ENCODE measurements at regions not wholly inside any gene's neighbourhood (a gene's known extent, or its start where the extent isn't known, plus 50 kb on each side); places are given as distances from the start of the nearest gene placed in this dataset.

- H3K9me3 ChIP-seq = peaks cover 0 to 14% (median 7%) of the 10 kb centered on the region in 8 donors
- peaks cover 0 to 13% (median 0%) of the 10 kb centered on the region in 7 donors for H3K27me3 ChIP-seq (replicated peaks in 1 of 7)
- no peaks in the 10 kb centered on the region for H3K4me1 ChIP-seq
- no peaks in the 10 kb centered on the region for H3K36me3 ChIP-seq
- TF ChIP-seq POLR2AphosphoS5 (IDR thresholded peaks at IDR 0.05) = no peak
- TF ChIP-seq CTCF (IDR thresholded peaks at IDR 0.05 in 8 of 11, conservative IDR thresholded peaks at IDR 0.05 in 3 of 11) = no peak
- no peak for TF ChIP-seq POLR2A (IDR thresholded peaks at IDR 0.05)
- no peak overlapping the region for H3K4me3 ChIP-seq
- intact Hi-C loops (cut with DNase I; ENCODE audit: low total_unique reads) = no loop called here
- no peak for DNase-seq
- no peak overlapping the region for H3K27ac ChIP-seq
- WGBS, 5 donors = 44 to 92% (median 84%) methylated on average over 2 of the region's 2 CpGs
These were observed 103.4 kb upstream of the HS3ST1 start for GRCh38 chr4:11532138-11532537.

GRCh38 chr4:11529625-11530201 is 101.0 kb upstream of the HS3ST1 start:
- Histone ChIP-seq H3K4me1 (no peaks in the 10 kb centered on the region), H3K9me3 (peaks cover 0 to 14% (median 7%) of the 10 kb centered on the region in 8 donors), H3K27ac (no peak overlapping the region), H3K36me3 (no peaks in the 10 kb centered on the region), H3K4me3 (no peak overlapping the region), H3K27me3 (replicated peaks in 1 of 7) (no peaks in the 10 kb centered on the region)
- 65 to 95% (median 81%) methylated on average over 9 of the region's 9 CpGs for WGBS, 5 donors
- intact Hi-C loops (cut with DNase I; ENCODE audit: low total_unique reads) = no loop called here
- TF ChIP-seq POLR2A (IDR thresholded peaks at IDR 0.05) (no peak), CTCF (IDR thresholded peaks at IDR 0.05 in 8 of 11, conservative IDR thresholded peaks at IDR 0.05 in 3 of 11) (no peak), POLR2AphosphoS5 (IDR thresholded peaks at IDR 0.05) (no peak)
- no peak for DNase-seq

- H3K9me3 ChIP-seq = peaks cover 0 to 3% (median 0%) of the 10 kb centered on the region in 8 donors
- H3K4me3 ChIP-seq = no peak overlapping the region
- H3K36me3 ChIP-seq = no peaks in the 10 kb centered on the region
- no peak overlapping the region for H3K27ac ChIP-seq
- no peak for DNase-seq
- TF ChIP-seq CTCF (IDR thresholded peaks at IDR 0.05 in 8 of 11, conservative IDR thresholded peaks at IDR 0.05 in 3 of 11) = no peak
- no peak for TF ChIP-seq POLR2AphosphoS5 (IDR thresholded peaks at IDR 0.05)
- no peak for TF ChIP-seq POLR2A (IDR thresholded peaks at IDR 0.05)
- peaks cover 0 to 3% (median 0%) of the 10 kb centered on the region in 7 donors for H3K27me3 ChIP-seq (replicated peaks in 1 of 7)
- H3K4me1 ChIP-seq = no peaks in the 10 kb centered on the region
- 86 to 96% (median 92%) methylated on average over 1 of the region's 1 CpG for WGBS, 5 donors
- intact Hi-C loops (cut with DNase I; ENCODE audit: low total_unique reads) = no loop called here
These were observed 96.4 kb upstream of the HS3ST1 start for GRCh38 chr4:11525085-11525484.

GRCh38 chr4:11518754-11519153 is 90.1 kb upstream of the HS3ST1 start:
- TF ChIP-seq POLR2AphosphoS5 (IDR thresholded peaks at IDR 0.05) (no peak), POLR2A (IDR thresholded peaks at IDR 0.05) (no peak), CTCF (IDR thresholded peaks at IDR 0.05 in 8 of 11, conservative IDR thresholded peaks at IDR 0.05 in 3 of 11) (no peak)
- Histone ChIP-seq H3K9me3 (no peaks in the 10 kb centered on the region), H3K27me3 (replicated peaks in 1 of 7) (peaks cover 0 to 15% (median 0%) of the 10 kb centered on the region in 7 donors), H3K4me3 (no peak overlapping the region), H3K36me3 (no peaks in the 10 kb centered on the region), H3K4me1 (no peaks in the 10 kb centered on the region), H3K27ac (no peak overlapping the region)
- no peak for DNase-seq
- intact Hi-C loops (cut with DNase I; ENCODE audit: low total_unique reads) = no loop called here
- 67 to 81% (median 76%) methylated on average over 1 of the region's 1 CpG for WGBS, 5 donors
